ENCODE measurements at regions not wholly inside any gene's neighbourhood (a gene's known extent, or its start where the extent isn't known, plus 50 kb on each side); places are given as distances from the start of the nearest gene placed in this dataset.

DNA sequence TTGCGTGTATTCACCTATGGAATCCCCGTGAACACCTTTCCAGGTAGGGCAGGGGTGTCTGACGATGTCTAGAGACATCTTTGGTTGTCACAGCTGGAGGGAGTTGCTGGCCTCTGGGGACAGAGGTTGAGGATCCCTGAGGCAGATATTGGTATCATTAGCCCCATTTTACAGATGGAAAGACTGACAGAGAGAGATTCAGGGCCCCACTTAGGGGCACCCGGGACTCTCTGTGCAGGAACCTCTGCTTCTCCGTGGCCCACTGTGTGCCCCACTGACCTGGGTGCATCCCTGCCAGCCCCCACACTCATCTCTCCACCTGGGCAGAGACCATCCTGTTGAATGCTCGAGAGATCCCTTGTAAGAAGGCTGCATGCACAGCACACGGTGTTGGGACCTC is 111.2 kb downstream of the EDN3 start:
- Histone ChIP-seq H3K36me3 (no peaks in the 10 kb centered on the region), H3K9me3 (no peaks in the 10 kb centered on the region), H3K27me3 (no peaks in the 10 kb centered on the region), H3K27ac (no peak overlapping the region), H3K4me3 (no peak overlapping the region), H3K4me1 (no peaks in the 10 kb centered on the region)
- no peak for TF ChIP-seq CTCF (IDR thresholded peaks at IDR 0.05)
- TF ChIP-seq POLR2A (IDR thresholded peaks at IDR 0.05): no peak
- DNase-seq: no peak

- Histone ChIP-seq H3K27me3 (no peaks in the 10 kb centered on the region), H3K4me3 (no peak overlapping the region), H3K4me1 (no peaks in the 10 kb centered on the region), H3K27ac (no peak overlapping the region), H3K36me3 (no peaks in the 10 kb centered on the region), H3K9me3 (no peaks in the 10 kb centered on the region)
- no peak for DNase-seq
- no peak for TF ChIP-seq CTCF (IDR thresholded peaks at IDR 0.05)
- TF ChIP-seq POLR2A (IDR thresholded peaks at IDR 0.05): no peak
These were observed 111.8 kb downstream of the EDN3 start for GRCh38 chr20:59412181-59412580.

- TF ChIP-seq POLR2A (IDR thresholded peaks at IDR 0.05) (no peak), CTCF (IDR thresholded peaks at IDR 0.05) (peak in 2 of 6 experiments; percentile 19 to 20)
- Histone ChIP-seq H3K4me1 (no peaks in the 10 kb centered on the region), H3K27ac (no peak overlapping the region), H3K36me3 (no peaks in the 10 kb centered on the region), H3K27me3 (no peaks in the 10 kb centered on the region), H3K4me3 (no peak overlapping the region), H3K9me3 (no peaks in the 10 kb centered on the region)
- no peak for DNase-seq
These were observed 112.5 kb downstream of the EDN3 start for GRCh38 chr20:59412875-59413284.

DNA sequence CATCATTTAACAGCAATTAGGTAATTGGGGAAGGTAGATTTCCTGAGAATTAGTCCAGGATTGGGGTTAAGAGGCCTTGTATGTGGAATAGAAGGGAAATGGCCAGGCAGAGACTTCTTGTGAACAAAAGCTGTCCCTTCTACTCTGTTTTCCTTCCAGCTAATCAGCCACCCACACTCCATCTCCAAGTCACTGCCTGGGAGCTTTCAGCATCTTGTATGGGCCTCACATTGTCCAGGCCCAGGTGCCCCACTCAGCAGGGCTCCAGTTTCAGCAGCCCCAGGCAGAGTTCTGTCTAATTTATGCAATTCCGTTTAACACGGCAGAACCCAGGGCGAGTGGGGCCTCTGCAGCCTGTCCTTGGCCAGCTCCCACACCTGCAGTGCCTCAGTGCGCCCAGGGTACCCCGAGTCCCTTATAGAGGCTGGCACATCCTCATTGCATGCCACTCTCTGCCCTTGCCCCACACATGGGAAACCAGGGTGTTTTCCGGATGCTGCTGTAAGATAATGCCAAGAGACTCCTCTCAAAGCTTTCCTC is 113.0 kb downstream of the EDN3 start:
- Histone ChIP-seq H3K36me3 (no peaks in the 10 kb centered on the region), H3K4me1 (no peaks in the 10 kb centered on the region), H3K27ac (no peak overlapping the region), H3K9me3 (no peaks in the 10 kb centered on the region), H3K27me3 (no peaks in the 10 kb centered on the region), H3K4me3 (no peak overlapping the region)
- no peak for TF ChIP-seq CTCF (IDR thresholded peaks at IDR 0.05)
- DNase-seq: no peak

DNA sequence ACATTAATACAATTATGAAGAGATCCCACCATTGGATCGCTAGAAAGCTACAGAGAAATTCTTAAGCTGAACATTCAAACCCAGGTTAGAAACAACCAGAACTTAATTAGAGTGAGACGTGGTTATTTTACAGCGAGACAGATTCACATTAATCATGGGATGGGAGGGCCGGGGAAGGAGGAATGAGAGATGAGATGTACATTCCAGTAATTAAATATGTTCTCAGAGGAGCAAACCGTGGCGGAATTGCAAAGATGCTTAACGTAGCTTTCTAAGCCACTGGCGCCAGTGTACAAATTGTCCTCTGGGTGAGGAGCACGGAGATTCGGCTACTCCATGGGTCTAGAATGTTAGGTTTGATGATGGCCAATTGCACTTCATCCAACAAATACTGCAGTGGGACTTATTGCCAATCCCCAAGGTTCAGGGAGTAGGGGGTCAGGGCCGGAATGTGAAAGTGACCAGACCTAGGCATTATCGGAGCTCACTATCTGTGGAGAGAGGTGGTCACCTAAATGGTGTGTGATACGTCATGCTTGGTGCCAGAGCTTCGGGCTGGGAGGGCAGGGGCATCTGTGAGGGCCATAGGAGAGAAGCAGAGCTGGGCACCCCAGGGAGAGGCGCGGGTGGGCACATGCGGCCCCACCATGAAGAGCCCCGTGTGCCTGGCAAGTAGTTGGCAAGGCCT is 114.7 kb downstream of the EDN3 start:
- Histone ChIP-seq H3K27ac (no peak overlapping the region), H3K9me3 (no peaks in the 10 kb centered on the region), H3K27me3 (no peaks in the 10 kb centered on the region), H3K36me3 (no peaks in the 10 kb centered on the region), H3K4me3 (no peak overlapping the region), H3K4me1 (no peaks in the 10 kb centered on the region)
- DNase-seq: no peak
- TF ChIP-seq POLR2A (IDR thresholded peaks at IDR 0.05): no peak
- no peak for TF ChIP-seq CTCF (IDR thresholded peaks at IDR 0.05)

All from Peyer's patch (tissue), 4 donors.